HG03064 (cell line): ENCODE measurements at regions not wholly inside any gene's neighbourhood (a gene's known extent, or its start where the extent isn't known, plus 50 kb on each side); places are given as distances from the start of the nearest gene placed in this dataset.
"Not testable (repeated sequence)": the region's sequence is repeated elsewhere in the genome, so short reads cannot be mapped to it uniquely, and the experiment has no call there.

ENCODE experiments used
- ATAC-seq: cut with Tn5 transposase; IDR thresholded peaks from one replicate; pipeline ENCODE4 v1.9.1; 2021; ENCODE audit warnings: low read depth; ENCODE audit not compliant: unreplicated experiment

- ATAC-seq, result no peak
Observed at GRCh38 chr7:156402255-156402654, 238.3 kb upstream of the RNF32 start.

GRCh38 chr7:156401617-156402016, 239.0 kb upstream of the RNF32 start:
- no peak for ATAC-seq

- ATAC-seq, result no peak
Observed at GRCh38 chr7:156400046-156400445, 240.5 kb upstream of the RNF32 start.

- ATAC-seq, result no peak
Observed at GRCh38 chr7:156397249-156397648, 243.3 kb upstream of the RNF32 start.

GRCh38 chr7:156389116-156389692, 251.4 kb upstream of the RNF32 start:
- no peak for ATAC-seq

GRCh38 chr7:156386097-156386496, 254.5 kb upstream of the RNF32 start:
- ATAC-seq, result no peak

- no peak for ATAC-seq
Observed at GRCh38 chr7:156384706-156385105, 255.9 kb upstream of the RNF32 start.

GRCh38 chr7:156383526-156383925, 257.0 kb upstream of the RNF32 start:
- no peak for ATAC-seq

- ATAC-seq, result no peak
Observed at GRCh38 chr7:156380261-156380660, 260.3 kb upstream of the RNF32 start.

GRCh38 chr7:156379324-156380070, 261.1 kb upstream of the RNF32 start:
- no peak for ATAC-seq

- no peak for ATAC-seq
Observed at GRCh38 chr7:156378806-156379205, 261.8 kb upstream of the RNF32 start.

- no peak for ATAC-seq
Observed at GRCh38 chr7:156376317-156376716, 264.3 kb upstream of the RNF32 start.

- ATAC-seq, result no peak
Observed at GRCh38 chr7:156374335-156374734, 266.2 kb upstream of the RNF32 start.

- ATAC-seq, result not testable (repeated sequence)
Observed at GRCh38 chr7:156369929-156370328, 270.6 kb upstream of the RNF32 start.

GRCh38 chr7:156368053-156368843, 272.3 kb upstream of the RNF32 start:
- no peak for ATAC-seq

GRCh38 chr7:156363751-156364150, 276.8 kb upstream of the RNF32 start:
- ATAC-seq, result no peak

- ATAC-seq, result no peak
Observed at GRCh38 chr7:156360835-156361234, 279.7 kb upstream of the RNF32 start.

- ATAC-seq, result no peak
Observed at GRCh38 chr7:156356551-156356950, 284.0 kb upstream of the RNF32 start.

- no peak for ATAC-seq
Observed at GRCh38 chr7:156353352-156353751, 287.2 kb upstream of the RNF32 start.

GRCh38 chr7:156347703-156348248, 292.8 kb upstream of the RNF32 start:
- not testable (repeated sequence) for ATAC-seq

- no peak for ATAC-seq
Observed at GRCh38 chr7:156347132-156347531, 293.4 kb upstream of the RNF32 start.
